ENCODE measurements at regions not wholly inside any gene's neighbourhood (a gene's known extent, or its start where the extent isn't known, plus 50 kb on each side); places are given as distances from the start of the nearest gene placed in this dataset.

- TF ChIP-seq SAP30 (IDR thresholded peaks at IDR 0.05; ENCODE audit: insufficient read depth, insufficient replicate concordance, low read length) (no peak), POLR2AphosphoS5 (IDR thresholded peaks at IDR 0.05; ENCODE audit: low read depth, low read length) (no peak), CBX5 (IDR thresholded peaks at IDR 0.05; ENCODE audit: low read depth, low read length) (no peak)
Measured at GRCh38 chr1:173388352-173388751, 88.8 kb upstream of the PRDX6 start (continued).

All from H1 (cell line).